Vagina (tissue), 2 donors: ENCODE measurements at regions not wholly inside any gene's neighbourhood (a gene's known extent, or its start where the extent isn't known, plus 50 kb on each side); places are given as distances from the start of the nearest gene placed in this dataset.

Source experiments
- DNase-seq, 2 donors: peaks; one replicate each; pipeline ENCODE4 v3.0.0-alpha.2; 2017; ENCODE audit errors: extremely low spot score in 2 of 2
- H3K27ac ChIP-seq: fragments of 200-600 bp; sonication (generic); one replicate; pipeline ENCODE4 v1.5.1; 2019
- H3K27me3 ChIP-seq: fragments of 200-600 bp; sonication (generic); one replicate; pipeline ENCODE4 v1.5.1; 2019
- H3K36me3 ChIP-seq, 2 donors: fragments of 200-600 bp; sonication (generic); one replicate each; pipeline ENCODE4 v1.5.1; 2017 to 2019
- H3K4me1 ChIP-seq: fragments of 200-600 bp; sonication (generic); one replicate; pipeline ENCODE4 v1.5.1; 2019
- H3K4me3 ChIP-seq, 2 donors: fragments of 200-600 bp; sonication (generic); 1 replicate in 1 of 2; 2 replicates in 1 of 2; pipeline ENCODE4 v1.5.1; 2016 to 2019
- H3K9me3 ChIP-seq: fragments of 200-600 bp; sonication (generic); one replicate; pipeline ENCODE4 v1.5.1; 2019
- POLR2A ChIP-seq, 2 donors: fragments of 450-650 bp; IDR thresholded peaks; one replicate each; pipeline ENCODE4 v1.6.1; 2017; ENCODE audit warnings: antibody characterized with exemption in 2 of 2, mild to moderate bottlenecking in 2 of 2, moderate library complexity in 2 of 2
- POLR2AphosphoS5 ChIP-seq, 2 donors: sonication (generic); formaldehyde crosslinking; IDR thresholded peaks; one replicate each; pipeline ENCODE4 v1.9.0; 2017; ENCODE audit warnings: antibody characterized with exemption in 2 of 2, mild to moderate bottlenecking in 2 of 2, low read depth in 1 of 2; ENCODE audit not compliant: insufficient read depth in 1 of 2
- intact Hi-C: fragments of 100-400 bp; cut with DNase I; formaldehyde crosslinking; loops from one replicate; pipeline ENCODE4 v1.15.1; 2023
- TF ChIP-seq, protein P1 (sequence below), 3 experiments: fragments of 450-650 bp in 2 of 3; fragments of 200-600 bp in 1 of 3; sonication (generic) in 1 of 3; IDR thresholded peaks; one replicate each; pipeline ENCODE4 v1.5.1; 2017 to 2019; ENCODE audit warnings: antibody characterized with exemption in 3 of 3, mild to moderate bottlenecking in 2 of 3, moderate library complexity in 2 of 3

DNA sequence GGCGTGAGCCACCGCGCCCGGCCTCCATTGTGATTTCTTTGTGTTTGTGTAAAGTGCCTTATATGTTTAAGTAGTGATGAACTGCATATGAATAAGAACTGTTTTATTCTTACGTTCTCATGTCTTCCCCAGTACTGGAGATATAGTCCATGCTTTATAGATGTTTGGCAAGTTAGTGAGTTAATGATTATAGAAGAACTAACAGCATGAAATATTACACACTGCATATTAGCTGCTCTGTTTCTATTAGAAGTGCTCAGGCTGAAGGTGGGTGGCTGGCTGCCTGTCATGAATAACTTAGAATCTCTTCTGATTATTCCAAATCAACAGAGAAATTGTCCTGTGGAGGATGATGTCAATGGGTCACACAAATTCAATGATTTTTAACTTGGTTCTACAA, 709.4 kb downstream of the GALC start:
- DNase-seq, result no peak
- no peak overlapping the region for H3K27ac ChIP-seq
- no peaks in the 10 kb centered on the region for H3K9me3 ChIP-seq
- no peaks in the 10 kb centered on the region for H3K4me1 ChIP-seq
- TF ChIP-seq POLR2A (IDR thresholded peaks at IDR 0.05) (no peak), POLR2AphosphoS5 (IDR thresholded peaks at IDR 0.05; ENCODE audit: insufficient read depth in 1 of 2, low read depth in 1 of 2) (no peak)
- TF ChIP-seq, protein P1, sequence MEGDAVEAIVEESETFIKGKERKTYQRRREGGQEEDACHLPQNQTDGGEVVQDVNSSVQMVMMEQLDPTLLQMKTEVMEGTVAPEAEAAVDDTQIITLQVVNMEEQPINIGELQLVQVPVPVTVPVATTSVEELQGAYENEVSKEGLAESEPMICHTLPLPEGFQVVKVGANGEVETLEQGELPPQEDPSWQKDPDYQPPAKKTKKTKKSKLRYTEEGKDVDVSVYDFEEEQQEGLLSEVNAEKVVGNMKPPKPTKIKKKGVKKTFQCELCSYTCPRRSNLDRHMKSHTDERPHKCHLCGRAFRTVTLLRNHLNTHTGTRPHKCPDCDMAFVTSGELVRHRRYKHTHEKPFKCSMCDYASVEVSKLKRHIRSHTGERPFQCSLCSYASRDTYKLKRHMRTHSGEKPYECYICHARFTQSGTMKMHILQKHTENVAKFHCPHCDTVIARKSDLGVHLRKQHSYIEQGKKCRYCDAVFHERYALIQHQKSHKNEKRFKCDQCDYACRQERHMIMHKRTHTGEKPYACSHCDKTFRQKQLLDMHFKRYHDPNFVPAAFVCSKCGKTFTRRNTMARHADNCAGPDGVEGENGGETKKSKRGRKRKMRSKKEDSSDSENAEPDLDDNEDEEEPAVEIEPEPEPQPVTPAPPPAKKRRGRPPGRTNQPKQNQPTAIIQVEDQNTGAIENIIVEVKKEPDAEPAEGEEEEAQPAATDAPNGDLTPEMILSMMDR (IDR thresholded peaks at IDR 0.05), result no peak
- H3K36me3 ChIP-seq, result no peaks in the 10 kb centered on the region
- no peak overlapping the region for H3K4me3 ChIP-seq
- intact Hi-C loops, result no loop called here
- H3K27me3 ChIP-seq, result no peaks in the 10 kb centered on the region

DNA sequence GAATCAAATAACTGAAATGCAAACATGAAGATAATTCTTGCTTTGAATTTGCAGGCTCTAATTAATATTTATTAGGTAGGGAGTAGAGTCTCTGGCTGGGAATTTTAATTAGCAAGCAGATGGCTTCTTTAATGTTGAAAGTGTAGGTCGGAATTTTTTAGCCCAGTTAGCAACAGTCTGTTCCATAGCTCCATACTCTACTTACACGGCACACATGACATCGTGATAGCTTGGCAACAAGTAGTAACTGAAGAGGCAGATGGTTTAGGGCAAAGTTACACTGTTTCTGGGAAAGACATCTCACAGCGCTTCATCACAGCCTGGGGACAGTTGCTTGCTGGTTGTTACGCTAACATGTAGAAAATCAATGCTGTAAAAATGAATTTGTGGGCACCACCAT, 710.7 kb downstream of the GALC start:
- no peaks in the 10 kb centered on the region for H3K36me3 ChIP-seq
- H3K27ac ChIP-seq, result no peak overlapping the region
- H3K27me3 ChIP-seq, result no peaks in the 10 kb centered on the region
- no peak overlapping the region for H3K4me3 ChIP-seq
- no peak for DNase-seq
- no peaks in the 10 kb centered on the region for H3K9me3 ChIP-seq
- TF ChIP-seq POLR2A (IDR thresholded peaks at IDR 0.05) (no peak), POLR2AphosphoS5 (IDR thresholded peaks at IDR 0.05; ENCODE audit: insufficient read depth in 1 of 2, low read depth in 1 of 2) (no peak)
- TF ChIP-seq, protein P1 (IDR thresholded peaks at IDR 0.05), result no peak
- intact Hi-C loops, result no loop called here
- H3K4me1 ChIP-seq, result no peaks in the 10 kb centered on the region

DNA sequence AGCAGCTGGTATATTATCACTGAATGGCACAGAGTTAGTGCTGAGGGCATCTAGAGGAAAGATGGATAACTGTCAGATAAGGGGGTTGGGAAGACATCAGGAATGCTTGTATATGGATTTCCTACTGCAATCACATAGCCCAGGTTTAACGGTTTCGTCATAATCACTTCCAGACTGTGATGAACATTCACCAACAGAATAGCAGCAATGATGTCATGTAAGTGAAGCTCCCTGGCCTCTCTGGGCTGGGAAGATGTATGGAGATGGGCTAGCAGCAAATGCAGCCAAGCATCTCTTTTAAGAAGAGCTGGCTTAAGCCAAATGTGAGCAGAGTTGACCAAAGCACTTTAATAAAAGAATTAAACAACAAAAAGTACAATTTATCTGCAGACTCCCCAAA, 714.6 kb downstream of the GALC start:
- H3K36me3 ChIP-seq, result no peaks in the 10 kb centered on the region
- intact Hi-C loops, result no loop called here
- H3K27ac ChIP-seq, result no peak overlapping the region
- TF ChIP-seq, protein P1 (IDR thresholded peaks at IDR 0.05), result no peak
- no peak for TF ChIP-seq POLR2A (IDR thresholded peaks at IDR 0.05)
- no peak for TF ChIP-seq POLR2AphosphoS5 (IDR thresholded peaks at IDR 0.05; ENCODE audit: insufficient read depth in 1 of 2, low read depth in 1 of 2)
- H3K4me1 ChIP-seq, result no peaks in the 10 kb centered on the region
- no peaks in the 10 kb centered on the region for H3K27me3 ChIP-seq
- no peak for DNase-seq
- no peak overlapping the region for H3K4me3 ChIP-seq
- H3K9me3 ChIP-seq, result no peaks in the 10 kb centered on the region

DNA sequence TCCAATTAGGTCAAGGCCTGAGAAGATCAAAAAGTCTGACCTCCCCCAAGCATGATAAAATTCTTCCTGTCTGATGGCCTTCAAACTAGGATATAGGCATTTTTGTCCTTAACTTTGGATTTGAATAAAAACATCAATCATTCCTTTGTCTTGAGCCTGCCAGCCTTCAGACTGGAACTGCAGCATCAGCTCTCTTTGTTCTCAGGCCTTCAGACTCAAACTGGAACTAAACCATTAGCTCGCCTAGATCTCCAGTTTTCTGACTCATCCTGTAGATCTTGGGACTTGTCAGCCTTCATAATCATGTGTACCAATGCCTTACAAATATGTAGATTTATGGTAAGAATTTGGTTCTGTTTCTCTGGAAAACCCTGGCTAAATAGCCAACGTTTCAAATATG, 721.7 kb downstream of the GALC start:
- Histone ChIP-seq H3K4me1 (no peaks in the 10 kb centered on the region), H3K27ac (no peak overlapping the region), H3K27me3 (no peaks in the 10 kb centered on the region), H3K36me3 (no peaks in the 10 kb centered on the region), H3K9me3 (no peaks in the 10 kb centered on the region), H3K4me3 (no peak overlapping the region)
- DNase-seq, result no peak
- no peak for TF ChIP-seq POLR2AphosphoS5 (IDR thresholded peaks at IDR 0.05; ENCODE audit: insufficient read depth in 1 of 2, low read depth in 1 of 2)
- TF ChIP-seq, protein P1 (IDR thresholded peaks at IDR 0.05), result no peak
- TF ChIP-seq POLR2A (IDR thresholded peaks at IDR 0.05), result no peak
- intact Hi-C loops, result no loop called here

DNA sequence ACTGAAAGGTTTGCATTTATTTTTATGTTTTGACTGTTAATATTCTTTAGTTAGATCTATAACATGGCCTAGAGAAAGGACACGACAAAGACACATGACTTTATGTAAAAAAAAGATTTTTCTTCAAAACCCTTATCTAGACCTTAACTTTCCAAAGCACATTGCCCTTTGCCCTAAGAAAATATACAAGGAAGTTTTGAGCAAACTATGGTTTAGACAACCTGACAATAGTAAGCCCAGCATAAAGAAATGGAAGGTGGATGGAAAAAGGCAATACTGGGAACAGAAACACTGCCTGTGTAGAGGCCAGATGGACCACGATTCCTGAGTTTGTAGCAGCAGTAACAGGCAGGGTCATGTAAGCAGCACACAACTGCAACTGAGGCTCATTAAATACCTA, 724.0 kb downstream of the GALC start:
- H3K27ac ChIP-seq, result no peak overlapping the region
- H3K36me3 ChIP-seq, result no peaks in the 10 kb centered on the region
- DNase-seq, result no peak
- no peak for TF ChIP-seq POLR2A (IDR thresholded peaks at IDR 0.05)
- TF ChIP-seq, protein P1 (IDR thresholded peaks at IDR 0.05), result no peak
- no peak for TF ChIP-seq POLR2AphosphoS5 (IDR thresholded peaks at IDR 0.05; ENCODE audit: insufficient read depth in 1 of 2, low read depth in 1 of 2)
- H3K9me3 ChIP-seq, result no peaks in the 10 kb centered on the region
- H3K27me3 ChIP-seq, result no peaks in the 10 kb centered on the region
- intact Hi-C loops, result no loop called here
- no peaks in the 10 kb centered on the region for H3K4me1 ChIP-seq
- H3K4me3 ChIP-seq, result no peak overlapping the region
